H9 (cell line): ENCODE measurements at regions not wholly inside any gene's neighbourhood (a gene's known extent, or its start where the extent isn't known, plus 50 kb on each side); places are given as distances from the start of the nearest gene placed in this dataset.

Experiments
- DNase-seq: peaks from one replicate; pipeline ENCODE4 v3.0.0-alpha.2; 2017
- H2AFZ ChIP-seq: one replicate; pipeline ENCODE4 v1.6.1; 2013; ENCODE audit warnings: mild to moderate bottlenecking, low read length, control low read depth, moderate library complexity
- H2AK5ac ChIP-seq: 2 replicates; pipeline ENCODE4 v1.6.1; 2013; ENCODE audit warnings: low read length, control low read depth, mixed read lengths; ENCODE audit not compliant: insufficient read length
- H2BK120ac ChIP-seq: one replicate; pipeline ENCODE4 v1.6.1; 2013; ENCODE audit warnings: low read depth, mild to moderate bottlenecking, low read length, control low read depth, inconsistent platforms; ENCODE audit not compliant: poor library complexity, severe bottlenecking
- H2BK12ac ChIP-seq: 2 replicates; pipeline ENCODE4 v1.6.1; 2013; ENCODE audit warnings: low read length, control low read depth, mixed read lengths, low read depth; ENCODE audit not compliant: insufficient read length
- H2BK15ac ChIP-seq: 2 replicates; pipeline ENCODE4 v1.6.1; 2013; ENCODE audit warnings: low read depth, low read length, control low read depth
- H2BK20ac ChIP-seq: one replicate; pipeline ENCODE4 v1.6.1; 2013; ENCODE audit warnings: low read depth, mild to moderate bottlenecking, low read length, control low read depth, inconsistent platforms; ENCODE audit not compliant: poor library complexity, severe bottlenecking
- H2BK5ac ChIP-seq: 2 replicates; pipeline ENCODE4 v1.6.1; 2013; ENCODE audit warnings: low read length, control low read depth, mixed read lengths; ENCODE audit not compliant: insufficient read length
- H3K14ac ChIP-seq: 2 replicates; pipeline ENCODE4 v1.6.1; 2013; ENCODE audit warnings: low read length, control low read depth; ENCODE audit not compliant: insufficient read depth
- H3K18ac ChIP-seq: 2 replicates; pipeline ENCODE4 v1.6.1; 2013; ENCODE audit warnings: low read depth, mild to moderate bottlenecking, mixed read lengths, low read length, control low read depth; ENCODE audit not compliant: insufficient read length
- H3K23ac ChIP-seq: 2 replicates; pipeline ENCODE4 v1.6.1; 2013; ENCODE audit warnings: low read length, control low read depth, mixed read lengths, low read depth; ENCODE audit not compliant: insufficient read length
- H3K23me2 ChIP-seq: 2 replicates; pipeline ENCODE4 v1.6.1; 2013; ENCODE audit warnings: low read depth, mild to moderate bottlenecking, mixed read lengths, low read length, control low read depth; ENCODE audit not compliant: insufficient read length, poor library complexity, severe bottlenecking
- H3K27ac ChIP-seq: 2 replicates; pipeline ENCODE4 v1.5.1; 2013; ENCODE audit warnings: low read length, control low read depth, mixed read lengths, low read depth; ENCODE audit not compliant: insufficient read length
- H3K27me3 ChIP-seq: 2 replicates; pipeline ENCODE4 v1.6.1; 2013; ENCODE audit warnings: low read length, control low read depth, inconsistent platforms; ENCODE audit not compliant: insufficient read depth
- H3K4ac ChIP-seq: 2 replicates; pipeline ENCODE4 v1.6.1; 2013; ENCODE audit warnings: low read depth, mild to moderate bottlenecking, control low read depth, inconsistent platforms, low read length, moderate library complexity
- H3K4me1 ChIP-seq: 2 replicates; pipeline ENCODE4 v1.6.1; 2013; ENCODE audit warnings: low read length, control low read depth, inconsistent platforms; ENCODE audit not compliant: insufficient read depth
- H3K4me2 ChIP-seq: 2 replicates; pipeline ENCODE4 v1.6.1; 2013; ENCODE audit warnings: low read length, control low read depth, mixed read lengths; ENCODE audit not compliant: insufficient read length, insufficient read depth
- H3K56ac ChIP-seq: 2 replicates; pipeline ENCODE4 v1.6.1; 2013; ENCODE audit warnings: low read depth, mild to moderate bottlenecking, mixed read lengths, low read length, control low read depth; ENCODE audit not compliant: insufficient read length
- H3K79me1 ChIP-seq: 2 replicates; pipeline ENCODE4 v1.6.1; 2013; ENCODE audit warnings: low read depth, mild to moderate bottlenecking, moderate library complexity, low read length, control low read depth, inconsistent platforms; ENCODE audit not compliant: insufficient read depth, poor library complexity, severe bottlenecking
- H3K79me2 ChIP-seq: 2 replicates; pipeline ENCODE4 v1.6.1; 2013; ENCODE audit warnings: low read length, control low read depth, inconsistent platforms; ENCODE audit not compliant: insufficient read depth
- H3K9ac ChIP-seq: 2 replicates; pipeline ENCODE4 v1.6.1; 2013; ENCODE audit warnings: low read length, control low read depth, mixed read lengths; ENCODE audit not compliant: insufficient read length; ENCODE audit errors: extremely low read depth
- H3K9me3 ChIP-seq: one replicate; pipeline ENCODE4 v1.6.1; 2013; ENCODE audit warnings: low read depth, low read length, inconsistent platforms; ENCODE audit not compliant: control insufficient read depth
- H3T11ph ChIP-seq: one replicate; pipeline ENCODE4 v1.6.1; 2013; ENCODE audit warnings: mild to moderate bottlenecking, low read length, control low read depth, inconsistent platforms
- H4K20me1 ChIP-seq: one replicate; pipeline ENCODE4 v1.6.1; 2013; ENCODE audit not compliant: control insufficient read depth, insufficient read length, insufficient read depth
- H4K5ac ChIP-seq: 2 replicates; pipeline ENCODE4 v1.6.1; 2013; ENCODE audit warnings: low read depth, mild to moderate bottlenecking, mixed read lengths, low read length, control low read depth; ENCODE audit not compliant: insufficient read length
- H4K8ac ChIP-seq: replicated peaks from 2 replicates; pipeline ENCODE4 v1.6.1; 2013; ENCODE audit warnings: low read length, control low read depth, mixed read lengths, low read depth; ENCODE audit not compliant: insufficient read length
- H4K91ac ChIP-seq: 2 replicates; pipeline ENCODE4 v1.6.1; 2013; ENCODE audit warnings: low read depth, mild to moderate bottlenecking, moderate library complexity, mixed read lengths, low read length, control low read depth; ENCODE audit not compliant: insufficient read length
- H3K27ac Mint-ChIP-seq, 3 experiments: 2 replicates in 2 of 3; 3 replicates in 1 of 3; pipeline ENCODE4 v1.8.0; 2020 to 2021; ENCODE audit warnings: mixed read lengths in 3 of 3, mild to moderate bottlenecking in 1 of 3, moderate library complexity in 1 of 3
- H3K27me3 Mint-ChIP-seq: 2 replicates; pipeline ENCODE4 v1.8.0; 2021; ENCODE audit warnings: low read depth, mild to moderate bottlenecking, moderate library complexity, mixed read lengths
- H3K36me3 Mint-ChIP-seq, 3 experiments: 2 replicates in 2 of 3; 3 replicates in 1 of 3; pipeline ENCODE4 v1.8.0; 2020 to 2021; ENCODE audit warnings: low read depth in 3 of 3, mixed read lengths in 3 of 3; ENCODE audit not compliant: insufficient read depth in 1 of 3
- H3K4me1 Mint-ChIP-seq, 2 experiments: 2 replicates each; pipeline ENCODE4 v1.8.0; 2020; ENCODE audit warnings: mixed read lengths in 2 of 2
- H3K4me3 Mint-ChIP-seq, 2 experiments: 2 replicates in 1 of 2; 3 replicates in 1 of 2; pipeline ENCODE4 v1.8.0; 2020 to 2021; ENCODE audit warnings: mild to moderate bottlenecking in 2 of 2, mixed read lengths in 2 of 2, moderate library complexity in 1 of 2
- H3K9me3 Mint-ChIP-seq, 2 experiments: 2 replicates in 1 of 2; 3 replicates in 1 of 2; pipeline ENCODE4 v1.8.0; 2020; ENCODE audit warnings: mild to moderate bottlenecking in 2 of 2, mixed read lengths in 2 of 2, moderate library complexity in 1 of 2
- CTCF ChIP-seq: fragments of 200-600 bp; sonication (generic); conservative IDR thresholded peaks from 3 replicates; pipeline ENCODE4 v1.8.0; 2021; ENCODE audit warnings: antibody characterized with exemption, mild to moderate bottlenecking
- WGBS: extraction: QIAGEN DNeasy Blood & Tissue Kit; methylation state at CpG from one replicate; pipeline ENCODE4 v1.1.7; 2013; ENCODE audit warnings: missing lambda C conversion rate, low lambda C conversion rate, mixed read lengths; ENCODE audit not compliant: insufficient read length; ENCODE audit errors: extremely low coverage; 5-methylcytosine and 5-hydroxymethylcytosine counted together

GRCh38 chr1:112798292-112798691 lies 83.2 kb upstream of the PPM1J start:
- Mint-ChIP-seq H3K27me3 (peaks cover 3% of the 10 kb centered on the region; the same call in 1 of the 2 replicates), H3K27ac (peak overlapping the region in 1 of 3 experiments; percentile 42; a peak in 1 of 7 replicates), H3K4me1 (peaks cover 42 to 48% of the 10 kb centered on the region in 2 experiments), H3K4me3 (no peak overlapping the region), H3K36me3 (peaks cover 0 to 2% (median 0%) of the 10 kb centered on the region in 3 experiments; a peak in 1 of 7 replicates), H3K9me3 (no peaks in the 10 kb centered on the region)
- no peak for DNase-seq
- Histone ChIP-seq H3K4me1 (peaks cover 14% of the 10 kb centered on the region; the same call in 1 of the 2 replicates), H3T11ph (no peak overlapping the region), H2BK20ac (no peak overlapping the region), H2BK120ac (no peak overlapping the region), H2BK15ac (no peak overlapping the region), H3K18ac (no peak overlapping the region), H2BK5ac (no peak overlapping the region), H2AK5ac (no peak overlapping the region), H3K9me3 (no peaks in the 10 kb centered on the region), H2BK12ac (no peak overlapping the region), H2AFZ (no peak overlapping the region), H3K9ac (no peak overlapping the region), H4K20me1 (no peaks in the 10 kb centered on the region), H3K23me2 (no peaks in the 10 kb centered on the region), H3K79me1 (no peaks in the 10 kb centered on the region), H3K27ac (no peak overlapping the region), H3K14ac (no peak overlapping the region), H3K56ac (no peak overlapping the region), H3K4me2 (no peak overlapping the region), H3K4ac (no peak overlapping the region), H4K91ac (no peak overlapping the region), H3K23ac (no peak overlapping the region), H4K5ac (no peak overlapping the region), H4K8ac (no peak overlapping the region), H3K27me3 (no peaks in the 10 kb centered on the region; the same call in 1 of the 2 replicates), H3K79me2 (no peaks in the 10 kb centered on the region)
- TF ChIP-seq CTCF: no peak
- no CpG with 5 or more reads among the region's 3 CpGs for WGBS
